Smooth muscle cell (in vitro differentiated cells): ENCODE measurements at regions not wholly inside any gene's neighbourhood (a gene's known extent, or its start where the extent isn't known, plus 50 kb on each side); places are given as distances from the start of the nearest gene placed in this dataset.
"Not testable (repeated sequence)": the region's sequence is repeated elsewhere in the genome, so short reads cannot be mapped to it uniquely, and the experiment has no call there.

ENCODE experiments used
- DNase-seq: peaks from one replicate; lab custom pipeline; 2025; ENCODE audit not compliant: unreplicated experiment; lab: John Stamatoyannopoulos, UW
- H2AFZ ChIP-seq: fragments of 200-600 bp; sonication (generic); 2 replicates; pipeline ENCODE4 v1.6.0; 2016; ENCODE audit warnings: antibody characterized with exemption, low read depth, mild to moderate bottlenecking
- H3F3A ChIP-seq: fragments of 200-600 bp; sonication (generic); 2 replicates; pipeline ENCODE4 v1.6.0; 2017; ENCODE audit warnings: antibody characterized with exemption, low read depth
- H3K27ac ChIP-seq: fragments of 200-600 bp; sonication (generic); 2 replicates; pipeline ENCODE4 v1.5.1; 2016; ENCODE audit warnings: low read depth, mild to moderate bottlenecking
- H3K27me3 ChIP-seq: fragments of 200-600 bp; sonication (generic); 2 replicates; pipeline ENCODE4 v1.6.1; 2016; ENCODE audit warnings: low read depth, mild to moderate bottlenecking
- H3K36me3 ChIP-seq: fragments of 200-600 bp; sonication (generic); 2 replicates; pipeline ENCODE4 v1.5.1; 2016; ENCODE audit warnings: low read depth
- H3K4me1 ChIP-seq: fragments of 200-600 bp; sonication (generic); 2 replicates; pipeline ENCODE4 v1.5.1; 2016; ENCODE audit warnings: low read depth
- H3K4me2 ChIP-seq: fragments of 200-600 bp; sonication (generic); 2 replicates; pipeline ENCODE4 v1.6.0; 2016; ENCODE audit warnings: mild to moderate bottlenecking
- H3K4me3 ChIP-seq: fragments of 200-600 bp; sonication (generic); 2 replicates; pipeline ENCODE4 v1.5.1; 2016; ENCODE audit warnings: mild to moderate bottlenecking
- H3K79me2 ChIP-seq: fragments of 200-600 bp; sonication (generic); 2 replicates; pipeline ENCODE4 v1.6.0; 2016; ENCODE audit warnings: low read depth, mild to moderate bottlenecking
- H3K9ac ChIP-seq: fragments of 200-600 bp; sonication (generic); 2 replicates; pipeline ENCODE4 v1.6.0; 2016; ENCODE audit warnings: low read depth
- H3K9me3 ChIP-seq: fragments of 200-600 bp; sonication (generic); replicated peaks from 2 replicates; pipeline ENCODE4 v1.5.1; 2016; ENCODE audit warnings: low read depth
- H4K20me1 ChIP-seq: fragments of 200-600 bp; sonication (generic); 2 replicates; pipeline ENCODE4 v1.6.0; 2016; ENCODE audit warnings: low read depth
- WGBS: methylation state at CpG from one replicate; pipeline ENCODE4 v1.1.7; 2016; ENCODE audit warnings: low lambda C conversion rate; 5-methylcytosine and 5-hydroxymethylcytosine counted together
- TF ChIP-seq, protein P1 (sequence below): fragments of 200-600 bp; sonication (generic); IDR thresholded peaks from 2 replicates; pipeline ENCODE4 v1.5.1; 2017; ENCODE audit warnings: borderline replicate concordance, mild to moderate bottlenecking, antibody characterized with exemption; ENCODE audit not compliant: insufficient read depth, poor library complexity, severe bottlenecking

- TF ChIP-seq, protein P1, sequence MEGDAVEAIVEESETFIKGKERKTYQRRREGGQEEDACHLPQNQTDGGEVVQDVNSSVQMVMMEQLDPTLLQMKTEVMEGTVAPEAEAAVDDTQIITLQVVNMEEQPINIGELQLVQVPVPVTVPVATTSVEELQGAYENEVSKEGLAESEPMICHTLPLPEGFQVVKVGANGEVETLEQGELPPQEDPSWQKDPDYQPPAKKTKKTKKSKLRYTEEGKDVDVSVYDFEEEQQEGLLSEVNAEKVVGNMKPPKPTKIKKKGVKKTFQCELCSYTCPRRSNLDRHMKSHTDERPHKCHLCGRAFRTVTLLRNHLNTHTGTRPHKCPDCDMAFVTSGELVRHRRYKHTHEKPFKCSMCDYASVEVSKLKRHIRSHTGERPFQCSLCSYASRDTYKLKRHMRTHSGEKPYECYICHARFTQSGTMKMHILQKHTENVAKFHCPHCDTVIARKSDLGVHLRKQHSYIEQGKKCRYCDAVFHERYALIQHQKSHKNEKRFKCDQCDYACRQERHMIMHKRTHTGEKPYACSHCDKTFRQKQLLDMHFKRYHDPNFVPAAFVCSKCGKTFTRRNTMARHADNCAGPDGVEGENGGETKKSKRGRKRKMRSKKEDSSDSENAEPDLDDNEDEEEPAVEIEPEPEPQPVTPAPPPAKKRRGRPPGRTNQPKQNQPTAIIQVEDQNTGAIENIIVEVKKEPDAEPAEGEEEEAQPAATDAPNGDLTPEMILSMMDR, result no peak
- Histone ChIP-seq H3K79me2 (no peaks in the 10 kb centered on the region), H2AFZ (no peak overlapping the region), H3K9me3 (no peaks in the 10 kb centered on the region), H3K4me3 (no peak overlapping the region), H3K27ac (no peak overlapping the region), H4K20me1 (no peaks in the 10 kb centered on the region), H3K36me3 (no peaks in the 10 kb centered on the region), H3K4me1 (no peaks in the 10 kb centered on the region), H3K4me2 (no peak overlapping the region), H3K9ac (no peak overlapping the region), H3K27me3 (no peaks in the 10 kb centered on the region), H3F3A (no peaks in the 10 kb centered on the region)
- no peak for DNase-seq
- 91% methylated on average over 5 of the region's 5 CpGs for WGBS
Measured at GRCh38 chr15:77904436-77904821, 173.1 kb downstream of the TBC1D2B start.

- H3K4me2 ChIP-seq, H4K20me1 ChIP-seq, H3K36me3 ChIP-seq, H3K9ac ChIP-seq, DNase-seq, H3K27me3 ChIP-seq, H2AFZ ChIP-seq, H3K9me3 ChIP-seq, H3F3A ChIP-seq, H3K4me1 ChIP-seq, H3K4me3 ChIP-seq, H3K79me2 ChIP-seq, H3K27ac ChIP-seq: not testable (repeated sequence)
- WGBS, result 88% methylated on average over 29 of the region's 30 CpGs
Measured at GRCh38 chr15:77903761-77904435, 173.6 kb downstream of the TBC1D2B start.

DNA sequence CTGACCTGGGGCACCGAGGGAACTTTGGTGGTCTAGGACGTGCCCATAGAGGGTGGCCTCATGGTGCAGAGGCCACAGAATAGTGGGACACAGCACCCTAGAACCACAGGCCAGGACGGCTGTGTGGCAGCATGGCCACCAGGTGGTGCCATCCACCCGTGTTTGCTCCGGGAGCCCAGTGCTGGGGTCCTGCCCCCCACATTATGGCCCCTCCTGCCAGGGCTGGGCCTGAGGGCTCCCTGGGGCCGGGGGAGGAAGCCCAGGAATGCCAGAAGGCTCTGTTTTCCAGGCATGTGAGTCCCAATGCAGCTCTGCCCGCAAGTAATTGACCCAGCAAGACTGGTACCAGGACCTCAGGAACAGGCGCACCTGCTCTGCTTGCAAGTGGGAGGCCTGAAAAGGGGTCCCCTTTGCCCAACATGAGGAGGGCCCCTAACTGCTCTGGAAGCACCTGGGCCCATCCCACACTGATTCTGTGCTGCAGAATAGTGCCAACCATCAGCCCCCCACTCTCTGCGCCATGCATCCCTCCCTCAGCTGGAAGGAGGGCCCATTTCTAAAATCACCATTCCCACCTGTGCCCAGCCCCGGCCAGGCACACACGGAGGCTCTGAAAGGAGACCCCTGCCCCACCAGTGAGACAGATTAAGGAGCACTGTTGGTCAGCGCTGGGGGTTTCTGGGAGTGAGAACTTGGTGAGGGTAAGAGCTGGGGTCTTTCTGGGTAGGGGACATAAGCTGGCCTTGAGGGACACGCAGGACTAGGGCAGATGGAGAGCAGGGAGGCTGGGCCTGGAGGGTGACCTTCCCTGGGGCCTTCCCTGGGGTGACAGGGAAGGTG is 174.4 kb downstream of the TBC1D2B start:
- H3K4me2 ChIP-seq, H3K27ac ChIP-seq, H4K20me1 ChIP-seq, DNase-seq, H3K9ac ChIP-seq, H3K4me1 ChIP-seq, H3F3A ChIP-seq, H3K9me3 ChIP-seq, H3K36me3 ChIP-seq, H2AFZ ChIP-seq, H3K27me3 ChIP-seq, H3K79me2 ChIP-seq, H3K4me3 ChIP-seq: not testable (repeated sequence)
- WGBS, result 54% methylated on average over 13 of the region's 13 CpGs
- TF ChIP-seq, protein P1, result peak; percentile 70

DNA sequence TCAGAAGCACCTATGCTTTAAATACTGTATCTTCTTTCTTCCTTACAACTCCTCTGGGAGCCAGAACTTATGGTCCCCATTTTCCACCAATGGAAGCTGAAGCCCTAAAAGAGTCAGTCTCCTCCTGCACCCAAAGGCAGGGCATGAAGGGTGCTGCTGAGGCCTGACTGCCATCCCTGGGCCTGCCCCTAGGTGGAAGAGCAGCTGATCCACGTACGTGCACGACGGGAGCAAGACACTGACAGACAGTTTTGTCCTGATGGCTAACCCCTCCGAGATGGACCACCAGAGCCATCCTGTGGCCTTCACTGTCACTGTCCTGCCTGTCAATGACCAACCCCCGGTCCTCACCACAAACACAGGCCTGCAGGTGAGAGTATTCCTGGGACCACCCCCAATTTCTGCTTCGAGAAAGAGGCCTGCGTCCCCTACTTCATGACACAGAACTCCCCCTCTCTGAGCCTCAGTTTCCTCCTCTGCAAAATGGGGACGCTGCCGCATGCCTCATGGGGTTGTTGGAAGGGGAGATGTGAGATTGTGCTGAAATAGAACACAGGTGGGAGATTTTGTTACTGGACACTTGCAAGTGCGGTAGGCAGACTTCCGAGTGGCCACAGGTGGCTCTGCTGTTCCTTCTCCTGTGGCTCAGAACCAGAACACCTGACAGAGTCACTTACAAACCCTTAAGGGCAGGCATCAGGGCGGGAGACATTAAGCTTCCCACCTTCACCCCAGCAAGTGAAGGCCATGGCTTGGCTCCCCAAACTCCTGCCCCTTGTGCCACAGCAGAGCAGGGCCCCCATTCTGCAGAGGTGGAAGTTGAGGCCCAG is 175.4 kb downstream of the TBC1D2B start:
- no peak for DNase-seq
- TF ChIP-seq, protein P1, result peak; percentile 19
- Histone ChIP-seq H3K79me2 (no peaks in the 10 kb centered on the region), H3K9me3 (no peaks in the 10 kb centered on the region), H3K4me1 (no peaks in the 10 kb centered on the region), H3K36me3 (no peaks in the 10 kb centered on the region), H4K20me1 (no peaks in the 10 kb centered on the region), H3K27me3 (no peaks in the 10 kb centered on the region), H3K4me2 (no peak overlapping the region), H3K4me3 (no peak overlapping the region), H3K9ac (no peak overlapping the region), H3F3A (no peaks in the 10 kb centered on the region), H2AFZ (no peak overlapping the region), H3K27ac (no peak overlapping the region)
- WGBS, result 87% methylated on average over 13 of the region's 13 CpGs
